NCI-H146 treated with DMSO at 0.1 percent for 48 hours (cell line): ENCODE measurements at regions not wholly inside any gene's neighbourhood (a gene's known extent, or its start where the extent isn't known, plus 50 kb on each side); places are given as distances from the start of the nearest gene placed in this dataset.
"Not testable (repeated sequence)": the region's sequence is repeated elsewhere in the genome, so short reads cannot be mapped to it uniquely, and the experiment has no call there.

Source experiments
- DNase-seq: peaks from one replicate; lab custom pipeline; 2025; ENCODE audit not compliant: unreplicated experiment; lab: John Stamatoyannopoulos, UW

DNA sequence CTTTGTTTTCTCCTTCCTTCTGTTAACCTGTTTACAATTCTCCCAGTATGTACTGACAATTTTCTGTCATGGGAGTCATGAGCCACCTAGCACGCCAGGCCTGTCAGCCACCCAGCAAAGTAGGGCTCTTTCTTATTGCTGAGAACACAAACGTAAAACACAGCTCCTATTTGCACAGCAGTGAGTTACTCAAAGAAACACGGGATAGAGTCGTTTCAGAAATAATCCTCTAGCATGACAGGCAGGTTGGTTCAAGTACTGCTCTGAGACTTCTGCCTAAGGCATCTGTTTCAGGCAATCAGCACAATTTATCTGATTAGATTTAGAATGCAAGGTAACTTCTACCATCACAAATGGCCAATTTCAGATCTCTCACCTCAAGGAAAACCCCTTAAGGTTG is 88.8 kb downstream of the CD24 start:
- peak; percentile 46 for DNase-seq

DNA sequence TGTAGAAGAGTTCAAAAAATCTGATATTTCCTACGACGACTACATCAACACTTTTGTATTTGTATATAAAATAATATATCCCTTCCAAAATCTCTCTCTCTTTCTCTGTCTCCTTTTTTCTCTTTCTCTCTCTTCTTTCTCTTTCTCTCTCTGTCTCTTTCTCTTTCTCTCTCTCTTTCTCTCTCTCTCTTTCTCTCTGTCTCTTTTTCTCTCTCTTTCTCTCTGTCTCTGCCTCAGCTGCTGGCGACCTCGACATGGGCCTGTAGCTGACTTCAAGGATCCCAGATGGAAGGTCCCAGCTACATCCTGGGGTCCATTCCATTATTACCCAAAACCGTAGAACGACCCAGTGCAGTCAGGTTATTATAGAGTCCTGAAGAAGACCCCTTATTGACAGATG is 90.0 kb downstream of the CD24 start:
- DNase-seq: no peak

DNA sequence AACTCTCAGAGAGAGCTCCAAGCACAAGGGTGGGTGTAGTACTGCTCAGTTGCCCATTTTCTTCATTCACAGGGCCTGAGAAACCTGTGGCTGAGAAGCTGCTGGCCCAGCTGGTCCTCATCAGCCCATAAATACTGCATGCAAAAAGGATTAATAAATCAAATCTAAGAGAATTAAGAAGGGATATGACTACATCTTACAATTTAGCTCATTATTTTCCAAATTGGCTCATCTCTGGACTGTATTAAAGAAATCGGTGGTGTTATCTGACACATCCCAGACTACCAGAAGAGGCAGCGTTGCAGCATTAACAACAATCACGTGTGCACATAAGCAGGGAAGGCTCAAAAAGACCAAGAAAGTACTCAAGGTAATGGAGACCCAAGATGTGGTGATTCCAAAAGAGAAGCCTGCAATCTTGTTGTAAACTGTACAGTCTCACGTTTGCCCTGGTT is 90.7 kb downstream of the CD24 start:
- DNase-seq: peak; percentile 4

DNA sequence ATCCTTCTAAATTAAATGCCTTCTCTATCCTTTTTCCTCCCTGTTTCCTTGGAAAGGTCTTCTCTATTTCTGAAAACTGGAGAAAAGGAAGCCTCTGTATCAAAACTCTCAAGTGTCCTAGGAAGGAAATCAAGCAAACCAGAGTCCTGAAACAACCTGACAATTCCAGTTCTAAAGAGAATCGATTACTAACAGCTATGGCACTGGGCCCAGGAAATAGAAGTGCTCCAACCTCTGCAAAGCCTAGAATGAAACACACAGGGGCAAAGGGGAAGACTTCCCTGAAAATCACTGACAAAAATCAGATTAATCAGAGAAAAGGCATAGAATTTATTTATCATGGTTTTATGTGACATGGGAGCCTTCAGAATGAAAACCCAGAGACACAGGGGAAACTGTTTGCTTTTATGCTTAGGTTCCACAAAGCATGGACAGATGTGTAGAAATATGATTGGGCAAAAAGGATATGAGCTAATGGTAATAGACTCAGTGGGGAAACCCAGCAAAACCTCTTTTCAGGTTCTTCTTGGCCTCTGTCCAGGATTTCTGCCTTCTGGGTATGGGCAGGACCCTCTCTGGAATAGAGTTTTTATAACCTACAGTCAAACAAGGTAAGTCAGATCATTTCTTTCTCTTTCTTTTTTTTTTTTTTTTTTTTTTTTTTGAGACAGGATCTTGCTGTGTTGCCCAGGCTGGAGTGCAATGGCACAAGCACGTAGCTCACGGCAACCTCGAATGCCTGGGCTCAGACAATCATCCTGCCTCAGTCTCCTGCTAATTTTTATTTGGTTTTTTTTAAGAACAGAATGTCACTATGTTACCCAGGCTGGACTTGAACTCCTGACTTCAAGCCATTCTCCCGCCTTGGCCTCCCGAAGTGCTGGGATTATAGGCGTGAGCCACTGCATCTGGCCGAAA is 91.7 kb downstream of the CD24 start:
- DNase-seq: no peak

DNA sequence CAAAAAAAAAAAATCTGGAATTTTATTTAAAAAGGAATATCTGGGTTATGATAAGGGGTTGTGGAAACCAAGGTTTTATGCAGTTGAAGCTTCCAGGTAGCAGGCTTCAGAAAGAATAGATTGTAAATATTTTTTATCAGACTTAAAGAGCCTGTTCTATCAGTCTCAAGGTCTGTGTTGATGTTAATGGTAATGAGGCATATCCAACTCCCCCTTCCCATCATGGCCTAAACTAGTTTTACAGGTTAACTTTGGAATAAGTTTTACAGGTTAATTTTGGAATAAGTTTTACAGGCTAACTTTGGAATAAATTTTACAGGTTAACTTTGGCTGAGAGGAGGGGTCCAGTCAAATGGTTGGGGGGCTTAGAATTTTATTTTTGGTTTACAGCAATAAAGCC is 92.4 kb downstream of the CD24 start:
- DNase-seq: no peak

DNA sequence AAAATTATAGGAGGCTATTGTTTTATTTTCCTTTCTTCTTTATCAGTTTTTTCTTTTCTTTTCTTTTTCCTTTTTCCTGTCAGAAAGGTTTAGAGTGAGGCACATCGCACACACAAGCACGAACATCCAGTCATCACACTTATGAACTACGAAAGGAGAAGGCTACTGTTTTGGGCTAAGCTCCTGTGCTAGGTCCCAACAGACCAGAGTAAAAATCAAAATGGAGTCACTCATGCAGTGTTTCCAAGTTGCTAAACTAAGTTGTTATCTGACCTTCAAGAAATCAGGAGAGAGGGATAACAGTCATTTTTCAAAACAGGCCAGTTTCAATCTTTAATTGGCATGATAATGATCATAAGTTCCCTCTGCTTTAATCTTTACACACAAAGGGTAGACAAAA is 93.6 kb downstream of the CD24 start:
- no peak for DNase-seq

DNA sequence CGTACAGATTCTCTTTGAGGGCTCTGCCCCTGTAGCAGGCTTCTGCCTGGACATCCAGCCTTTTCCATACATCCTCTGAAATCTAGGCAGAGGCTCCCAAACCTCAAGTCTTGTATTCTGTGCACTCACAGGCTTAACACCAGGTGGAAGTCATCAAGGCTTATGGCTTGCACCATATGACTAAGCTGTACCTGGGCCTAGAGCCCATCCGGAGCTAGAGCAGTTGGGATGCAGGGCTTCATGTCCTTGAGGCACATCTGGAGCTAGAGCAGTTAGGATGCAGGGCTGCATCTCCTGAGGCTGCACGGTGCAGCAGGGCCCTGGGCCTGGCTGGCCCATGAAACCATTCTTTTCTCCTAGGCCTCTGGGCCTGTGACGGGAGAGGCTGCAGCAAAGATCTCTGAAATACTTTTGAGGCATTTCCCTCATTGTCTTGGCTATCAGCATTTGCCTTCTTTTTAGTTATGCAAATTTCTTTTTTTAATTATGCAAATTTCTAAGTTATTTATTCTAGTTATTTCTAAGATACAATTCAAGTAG is 98.7 kb downstream of the CD24 start:
- no peak for DNase-seq

DNA sequence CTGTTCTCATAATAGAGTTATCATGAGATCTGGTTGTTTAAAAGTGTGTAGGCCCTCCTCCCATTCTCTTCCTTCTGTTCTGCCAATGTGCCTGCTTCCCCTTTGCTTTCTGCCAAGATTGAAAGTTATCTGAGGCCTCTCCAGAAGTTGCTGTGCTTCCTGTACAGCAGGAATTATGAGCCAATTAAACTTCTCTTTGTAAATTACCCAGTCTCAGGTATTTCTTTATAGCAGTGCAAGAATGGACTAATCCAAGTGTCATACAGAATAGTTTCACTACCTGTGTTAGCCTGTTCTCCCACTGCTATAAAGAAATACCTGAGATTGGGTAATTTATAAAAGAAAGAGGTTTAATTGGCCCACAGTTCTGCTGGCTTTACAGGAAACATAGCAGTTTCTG is 100.0 kb downstream of the CD24 start:
- DNase-seq: no peak

DNA sequence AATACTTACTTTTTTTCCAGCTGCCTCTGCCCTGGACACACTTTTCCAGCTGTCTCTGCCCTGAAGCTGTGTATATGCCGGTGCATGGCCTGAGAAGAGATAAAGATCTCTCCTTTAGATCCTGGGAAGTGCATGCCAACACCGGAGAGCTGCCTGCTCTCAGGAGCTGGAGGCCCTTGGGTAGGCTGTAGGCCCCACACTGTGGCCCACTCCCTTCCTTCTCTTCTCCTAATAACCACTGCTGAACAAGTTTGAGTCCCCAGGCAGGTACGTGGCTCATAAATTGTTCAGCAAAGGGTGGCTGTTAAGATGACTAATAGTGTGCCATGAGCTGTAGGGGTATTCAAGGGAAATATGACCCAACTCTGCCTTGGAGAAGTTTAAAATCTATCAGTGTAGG is 102.5 kb downstream of the CD24 start:
- no peak for DNase-seq

DNA sequence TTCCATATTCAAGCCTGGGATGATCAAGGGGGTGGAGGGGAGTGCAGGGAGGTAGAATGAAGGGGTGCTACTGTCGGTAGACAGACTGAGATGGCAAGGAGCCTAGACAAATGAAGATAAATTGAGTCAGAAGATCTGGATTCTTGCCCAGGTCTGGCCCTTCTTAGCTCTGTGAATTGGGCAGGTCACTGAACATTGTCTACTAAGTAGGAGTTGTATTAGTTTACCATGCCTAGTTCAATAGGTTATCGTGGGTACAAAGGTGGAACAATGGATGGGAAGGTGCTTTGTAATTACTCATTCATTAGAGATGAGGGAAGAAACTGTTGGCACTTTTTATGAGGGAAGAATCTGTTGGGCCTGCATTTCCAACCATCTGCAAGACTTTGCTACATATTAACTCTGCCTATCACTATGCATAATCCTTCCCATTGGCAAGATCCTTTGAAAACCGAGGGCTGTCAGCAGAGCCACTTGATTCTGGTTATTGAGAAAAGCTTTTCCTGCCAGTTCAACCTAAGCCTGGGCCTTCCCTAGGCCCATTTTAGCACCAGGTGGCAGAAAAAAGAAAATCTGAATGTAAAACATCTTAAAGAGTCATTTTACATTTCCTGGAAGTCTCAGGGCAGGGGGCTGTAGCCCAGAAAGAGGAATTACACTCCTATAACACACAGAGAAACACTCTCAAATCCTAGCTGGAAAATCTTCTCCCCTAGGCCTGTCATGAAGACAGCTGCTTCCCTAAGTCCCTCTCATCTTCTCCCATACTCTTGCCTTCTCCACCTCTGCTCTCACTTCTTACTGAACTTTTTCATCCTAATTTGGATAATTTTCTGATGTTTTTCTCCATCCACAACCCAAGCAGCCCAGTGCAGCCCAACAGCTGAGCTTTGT is 103.5 kb downstream of the CD24 start:
- DNase-seq: no peak

DNA sequence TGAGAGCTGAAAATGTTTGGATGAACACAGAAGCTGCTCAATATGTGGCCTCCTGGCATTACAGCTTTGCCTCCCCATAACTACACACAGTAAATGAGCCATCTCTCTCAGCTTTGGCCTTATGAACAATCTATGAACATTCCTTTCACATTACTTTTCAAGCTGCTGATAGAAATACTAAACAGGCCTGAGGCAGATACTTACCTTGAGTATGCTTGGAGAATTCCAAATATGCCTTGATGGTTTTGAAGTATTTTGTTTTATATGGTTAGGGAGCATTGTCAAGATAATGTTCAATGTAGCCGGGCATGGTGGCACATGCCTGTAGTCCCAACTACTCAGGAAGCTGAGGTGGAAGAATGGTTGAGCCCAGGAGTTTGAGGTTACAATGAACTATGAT is 104.5 kb downstream of the CD24 start:
- no peak for DNase-seq

DNA sequence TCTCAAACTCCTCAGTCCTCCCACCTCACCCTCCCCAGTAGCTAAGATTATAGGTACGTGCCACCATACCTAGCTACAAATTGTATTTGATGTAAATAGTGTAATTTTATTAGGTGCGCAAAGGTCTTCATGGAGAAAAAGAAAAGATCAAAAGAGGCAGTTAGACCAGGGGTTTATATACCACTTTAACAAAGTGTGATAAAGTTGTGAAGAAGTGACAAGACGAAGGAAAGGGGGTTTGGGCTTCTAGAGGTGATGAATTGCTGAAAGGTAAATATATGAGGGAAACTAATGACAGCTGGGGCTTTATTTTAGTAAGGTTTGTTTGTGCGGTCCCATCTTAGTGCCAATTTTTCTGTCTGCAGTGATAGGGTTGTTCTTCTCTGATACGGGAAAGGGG is 105.3 kb downstream of the CD24 start:
- DNase-seq: no peak

DNA sequence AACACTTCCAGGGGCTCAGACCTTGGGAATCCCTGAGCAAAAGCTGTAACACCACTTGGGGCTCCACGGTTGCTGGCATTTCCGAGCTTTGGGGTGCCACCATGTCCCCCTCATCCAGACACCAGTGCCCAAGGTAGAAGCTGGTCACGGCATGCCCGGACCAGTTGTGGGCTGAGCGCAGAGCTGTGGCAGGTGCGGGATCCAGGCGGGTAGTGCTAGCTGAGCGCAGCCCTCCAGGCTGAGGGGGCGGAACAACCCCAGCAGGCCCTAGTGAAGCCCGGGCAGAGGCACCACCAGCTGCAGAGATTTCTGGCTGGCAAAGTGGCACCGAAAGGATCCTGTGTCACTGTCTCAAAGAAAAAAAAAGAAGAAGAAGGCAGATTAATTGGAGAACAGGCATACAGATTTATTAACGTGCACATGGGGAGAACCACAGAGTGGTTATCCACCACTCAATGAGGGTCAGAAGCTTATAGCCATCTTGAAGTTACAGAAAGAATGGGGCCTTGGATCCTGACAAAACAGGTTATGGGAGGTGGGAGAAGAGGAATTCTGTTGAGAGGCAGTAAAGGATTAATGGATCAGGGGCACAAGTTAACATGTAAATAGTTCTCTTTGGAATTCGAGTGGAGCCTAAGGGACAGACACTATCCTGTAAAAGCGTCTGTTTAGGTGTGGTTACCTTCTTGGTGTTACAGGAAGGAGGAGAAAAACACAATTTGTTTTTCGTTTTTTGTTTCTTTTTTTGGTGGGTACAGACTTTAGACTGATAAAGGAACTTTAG is 107.5 kb downstream of the CD24 start:
- no peak for DNase-seq

DNA sequence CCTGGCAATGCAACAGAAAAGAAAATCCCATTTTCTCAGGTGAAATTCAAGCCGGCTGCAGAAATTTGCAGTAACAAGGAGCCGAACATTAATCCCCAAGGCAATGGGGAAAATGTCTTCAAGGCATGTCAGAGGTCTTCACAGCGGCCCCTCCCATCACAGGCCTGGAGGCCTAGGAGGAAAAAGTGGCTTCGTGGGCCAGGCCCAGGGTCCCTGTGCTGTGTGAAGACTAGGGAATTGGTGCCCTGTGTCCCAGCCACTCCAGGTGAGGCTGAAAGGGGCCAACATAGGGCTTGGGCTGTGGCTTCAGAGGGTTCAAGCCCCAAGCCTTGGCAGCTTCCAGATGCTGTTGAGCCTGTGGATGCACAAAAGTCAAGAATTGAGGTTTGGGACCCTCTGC is 111.7 kb downstream of the CD24 start:
- DNase-seq: no peak

DNA sequence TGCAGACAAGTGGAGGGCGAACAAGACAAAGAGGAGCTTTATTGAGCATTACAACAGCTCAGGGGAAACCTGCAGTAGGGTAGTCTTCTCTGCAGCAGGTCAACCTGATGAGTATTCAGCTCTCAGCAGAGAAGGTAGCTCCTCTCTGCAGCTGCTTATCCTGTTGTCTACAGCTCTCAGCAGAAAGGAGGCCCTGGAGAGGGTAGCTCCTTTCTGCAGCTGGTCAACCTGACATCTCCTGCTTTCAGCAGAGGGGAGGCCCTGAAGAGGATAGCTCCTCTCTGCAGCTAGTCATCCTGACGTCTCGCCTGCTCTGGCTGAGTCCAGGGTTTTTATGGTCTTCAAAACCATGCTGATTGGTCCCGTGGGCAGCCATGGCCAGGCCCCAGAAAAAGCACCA is 113.6 kb downstream of the CD24 start:
- DNase-seq: no peak

DNA sequence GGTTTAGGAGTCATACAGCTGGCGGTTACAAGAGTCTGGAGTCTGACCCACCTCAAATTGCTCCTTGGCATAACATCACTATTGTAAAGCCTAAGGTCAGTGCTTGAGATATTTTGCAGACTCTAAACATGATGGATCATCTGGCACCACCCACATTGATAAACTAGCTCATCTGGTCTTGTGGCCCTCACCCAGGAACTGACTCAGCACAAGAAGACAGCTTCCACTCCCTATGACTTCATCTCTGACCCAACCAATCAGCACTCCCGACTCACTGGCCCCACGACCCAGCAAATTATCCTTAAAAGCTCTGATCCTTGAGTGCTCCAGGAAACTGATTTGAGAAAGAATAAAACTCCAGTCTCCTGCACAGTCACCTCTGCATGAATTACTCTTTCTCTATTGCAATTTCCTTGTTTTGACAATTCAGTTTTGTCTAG is 115.9 kb downstream of the CD24 start:
- no peak for DNase-seq

DNA sequence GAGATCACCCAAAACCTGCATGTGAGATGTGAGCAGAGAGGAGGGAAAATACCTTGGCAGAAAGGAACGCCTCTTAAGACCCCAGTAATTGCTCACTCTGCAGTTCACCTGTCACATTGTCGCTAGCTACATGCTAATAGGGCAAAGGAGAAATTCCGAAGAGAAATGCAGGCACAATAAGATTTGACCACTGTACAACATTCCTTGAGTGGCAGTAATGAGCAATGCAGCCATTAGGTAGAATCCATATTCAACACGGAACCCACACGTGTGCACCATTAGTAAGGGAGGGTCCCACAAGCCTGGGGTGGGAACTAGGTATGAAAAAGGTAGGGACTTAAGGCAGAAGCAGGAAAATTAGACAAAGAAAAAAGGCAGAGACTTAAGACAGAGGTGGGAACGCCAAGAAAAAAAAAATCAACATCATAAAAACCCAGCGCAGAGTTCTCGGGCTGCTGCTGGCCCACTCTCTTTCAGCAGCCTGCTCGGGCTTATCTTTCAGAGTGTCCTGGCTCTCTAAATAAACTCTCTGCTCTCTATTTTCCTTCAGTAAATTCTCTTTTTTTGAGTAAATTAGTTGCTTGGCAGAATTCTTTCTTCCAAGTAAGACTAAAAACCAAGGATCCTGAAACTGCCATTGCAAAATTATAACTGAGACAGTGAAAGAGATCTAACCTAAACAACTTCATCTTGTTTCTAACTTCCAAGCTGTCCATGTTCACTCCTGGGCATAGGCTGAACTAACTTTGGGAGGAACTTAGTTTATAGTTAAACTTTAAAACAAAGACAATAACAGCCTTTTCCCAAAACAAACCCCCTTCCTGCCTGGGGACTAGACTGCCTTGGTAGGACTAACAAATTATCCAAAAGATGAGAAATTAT is 116.5 kb downstream of the CD24 start:
- DNase-seq: no peak

DNA sequence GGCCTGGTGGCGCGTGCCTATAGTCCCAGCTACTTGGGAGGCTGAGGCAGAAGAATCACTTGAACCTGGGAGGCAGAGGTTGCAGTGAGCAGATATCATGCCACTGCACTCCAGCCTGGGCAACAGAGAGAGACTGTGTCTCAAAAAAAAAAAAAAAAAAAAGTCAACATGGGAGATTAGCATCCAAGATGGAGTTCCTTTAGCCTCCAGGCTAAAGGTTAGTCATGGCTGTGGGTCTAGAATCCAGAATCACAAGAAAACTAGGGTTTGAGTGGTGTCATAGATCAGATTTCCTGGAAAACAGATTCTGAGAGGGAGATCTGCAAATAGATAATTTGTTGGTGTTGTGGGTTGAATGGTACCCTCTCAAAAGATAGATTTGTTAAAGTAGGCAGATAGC is 117.2 kb downstream of the CD24 start:
- DNase-seq: not testable (repeated sequence)

DNA sequence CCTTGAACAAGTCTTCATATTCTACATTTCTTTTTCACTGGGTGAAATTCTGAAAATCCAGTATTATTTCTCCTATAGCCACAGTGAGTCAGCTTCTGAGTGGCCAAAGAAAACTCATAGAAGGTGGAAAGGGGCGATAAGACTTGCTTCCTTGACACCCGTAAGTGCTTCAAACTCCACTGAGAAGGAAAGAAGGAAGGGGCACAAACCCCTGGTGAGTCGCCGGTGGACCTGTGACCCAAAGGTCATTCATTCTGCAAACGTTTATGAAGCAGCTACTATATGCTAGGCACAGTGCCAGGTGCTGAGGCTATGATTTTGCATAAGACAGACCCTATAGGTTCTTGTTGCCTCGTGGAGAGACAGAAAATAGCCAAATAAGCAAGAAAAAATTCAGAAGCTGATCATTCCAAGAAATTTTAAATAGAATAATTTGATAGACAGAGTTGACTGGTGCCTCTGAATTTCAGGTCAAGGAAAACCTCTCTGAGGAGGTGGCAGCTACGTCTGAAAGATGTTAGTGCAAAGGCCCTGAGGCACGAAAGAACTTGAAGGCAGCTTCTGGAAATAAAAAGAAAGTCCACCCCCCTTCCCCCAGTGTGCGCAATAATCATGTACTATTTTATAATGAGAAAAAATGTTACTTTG is 118.2 kb downstream of the CD24 start:
- DNase-seq: no peak
